HL-60 (cell line): ENCODE measurements at regions not wholly inside any gene's neighbourhood (a gene's known extent, or its start where the extent isn't known, plus 50 kb on each side); places are given as distances from the start of the nearest gene placed in this dataset.

Experiments used
- CTCF ChIP-seq: IDR thresholded peaks from one replicate; pipeline ENCODE4 v1.5.1; 2011; ENCODE audit warnings: low read length, control low read depth, inconsistent platforms; ENCODE audit not compliant: insufficient read depth
- POLR2AphosphoS5 ChIP-seq: IDR thresholded peaks from 2 replicates; pipeline ENCODE4 v1.6.1; 2012; ENCODE audit warnings: low read depth
- REST ChIP-seq: IDR thresholded peaks from 2 replicates; pipeline ENCODE4 v1.6.1; 2012; ENCODE audit warnings: low read depth; ENCODE audit not compliant: insufficient replicate concordance
- SPI1 ChIP-seq: IDR thresholded peaks from 2 replicates; pipeline ENCODE4 v1.6.1; 2012; ENCODE audit warnings: low read depth, mild to moderate bottlenecking, borderline replicate concordance

- no peak for TF ChIP-seq CTCF
- no peak for TF ChIP-seq POLR2AphosphoS5
- TF ChIP-seq SPI1: no peak
- TF ChIP-seq REST: no peak
Measured at GRCh38 chr2:144063602-144064001, 456.3 kb downstream of the ZEB2 start.
